HG03159 (cell line): ENCODE measurements at regions not wholly inside any gene's neighbourhood (a gene's known extent, or its start where the extent isn't known, plus 50 kb on each side); places are given as distances from the start of the nearest gene placed in this dataset.
"Not testable (repeated sequence)": the region's sequence is repeated elsewhere in the genome, so short reads cannot be mapped to it uniquely, and the experiment has no call there.

Experiments used
- ATAC-seq: cut with Tn5 transposase; IDR thresholded peaks from one replicate; pipeline ENCODE4 v1.9.1; 2021; ENCODE audit warnings: mild to moderate bottlenecking, moderate library complexity; ENCODE audit not compliant: unreplicated experiment

GRCh38 chr2:13770279-13770678 is 862.2 kb upstream of the LRATD1 start:
- no peak for ATAC-seq

DNA sequence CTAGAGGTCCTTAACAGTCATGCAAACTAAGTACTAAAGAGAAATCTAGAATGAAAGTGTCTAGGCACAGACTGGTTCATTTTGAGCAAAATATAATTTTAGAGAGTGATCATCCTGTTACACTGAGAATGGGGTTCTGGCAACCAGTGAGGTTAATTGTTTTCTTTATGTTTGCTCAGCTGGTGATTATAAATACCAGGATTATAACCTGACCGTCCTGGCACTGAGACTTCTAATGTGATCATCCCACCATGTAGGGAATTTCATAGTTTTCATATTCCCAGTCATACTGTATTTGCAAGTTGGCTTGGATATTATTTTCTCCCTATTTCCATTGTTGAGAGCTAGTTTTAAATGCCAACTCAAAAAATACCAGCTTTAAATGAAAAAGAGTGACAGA is 852.5 kb upstream of the LRATD1 start:
- no peak for ATAC-seq

DNA sequence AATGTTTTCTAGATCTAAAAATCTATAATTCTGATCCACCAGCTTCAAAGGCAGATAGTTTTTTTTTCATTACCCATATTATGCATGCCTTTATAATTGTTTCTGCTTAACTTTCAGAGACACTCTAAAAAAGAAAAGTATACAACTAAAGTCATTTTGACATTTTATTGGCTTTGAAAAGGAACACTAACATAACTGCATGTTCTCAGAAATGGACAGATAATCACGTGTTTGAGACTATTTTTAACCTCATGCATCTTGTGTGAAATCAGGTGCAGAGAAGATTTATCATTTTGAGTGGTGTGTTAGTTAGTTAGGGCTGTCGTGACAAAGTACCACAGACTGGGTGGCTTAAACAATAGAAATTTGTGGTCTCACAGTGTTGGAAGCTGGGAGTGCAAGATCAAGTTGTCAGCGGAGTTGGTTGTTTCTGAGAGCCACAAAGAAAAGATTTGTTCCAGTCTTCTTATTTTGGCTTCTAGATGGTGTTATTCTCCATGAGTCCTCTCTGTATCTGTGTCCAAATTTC is 841.4 kb upstream of the LRATD1 start:
- no peak for ATAC-seq

DNA sequence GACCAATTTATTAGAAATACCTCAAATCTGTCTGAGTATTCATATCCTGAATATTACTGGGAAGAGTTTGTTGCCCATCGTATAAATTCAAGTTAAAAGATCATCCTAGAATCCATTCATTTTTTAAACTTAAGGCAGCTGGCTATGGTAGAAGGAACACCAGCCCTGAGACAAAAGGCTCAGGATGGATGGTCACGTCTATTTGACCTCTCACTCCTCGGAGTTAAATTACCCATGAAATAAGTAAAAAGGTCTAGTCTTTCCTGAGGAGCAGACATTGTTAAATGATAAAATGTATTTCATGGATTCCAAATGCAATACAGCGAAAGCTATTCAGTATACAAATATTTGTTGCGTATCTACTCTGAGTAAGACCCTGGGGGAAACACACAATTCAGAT is 826.0 kb upstream of the LRATD1 start:
- no peak for ATAC-seq

DNA sequence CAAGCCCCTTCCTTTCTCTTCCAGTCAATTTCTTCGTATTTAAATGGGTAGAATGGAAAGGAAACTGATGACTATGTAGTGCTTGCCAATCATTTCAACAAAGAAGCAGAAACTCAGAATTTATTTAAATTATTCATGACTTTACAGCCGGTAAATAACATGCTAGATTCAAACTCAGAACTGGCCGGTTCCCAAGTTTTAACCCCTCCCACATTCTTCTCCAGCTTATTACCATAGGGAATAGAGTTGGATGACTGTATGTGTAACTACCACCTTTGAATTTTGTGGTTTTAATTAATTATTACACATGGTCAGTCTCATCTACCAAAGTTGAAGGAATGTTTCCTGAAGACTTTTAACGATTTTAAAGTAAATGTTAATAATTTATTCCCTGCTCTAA is 819.3 kb upstream of the LRATD1 start:
- no peak for ATAC-seq

DNA sequence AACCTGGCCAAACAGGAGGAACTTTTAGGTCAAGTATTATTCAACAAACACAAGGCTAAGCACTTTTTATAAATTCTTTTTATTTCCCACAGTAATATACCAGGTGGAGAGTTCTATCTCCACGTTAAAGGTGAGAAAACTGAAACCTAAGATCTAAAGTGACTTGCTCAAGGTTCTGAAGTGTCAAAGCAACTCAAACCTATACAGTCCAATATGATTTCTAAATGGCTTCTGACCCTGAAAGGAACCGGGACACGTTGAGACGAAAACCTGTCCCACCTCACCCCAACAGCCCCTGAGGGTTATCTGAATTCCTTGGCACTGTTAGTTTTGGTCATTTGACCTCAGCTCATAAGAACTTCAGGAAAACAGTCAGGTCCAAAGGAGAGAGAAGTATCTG is 814.5 kb upstream of the LRATD1 start:
- ATAC-seq: no peak

- ATAC-seq: no peak
Observed at GRCh38 chr2:13819896-13820295, 812.6 kb upstream of the LRATD1 start.

DNA sequence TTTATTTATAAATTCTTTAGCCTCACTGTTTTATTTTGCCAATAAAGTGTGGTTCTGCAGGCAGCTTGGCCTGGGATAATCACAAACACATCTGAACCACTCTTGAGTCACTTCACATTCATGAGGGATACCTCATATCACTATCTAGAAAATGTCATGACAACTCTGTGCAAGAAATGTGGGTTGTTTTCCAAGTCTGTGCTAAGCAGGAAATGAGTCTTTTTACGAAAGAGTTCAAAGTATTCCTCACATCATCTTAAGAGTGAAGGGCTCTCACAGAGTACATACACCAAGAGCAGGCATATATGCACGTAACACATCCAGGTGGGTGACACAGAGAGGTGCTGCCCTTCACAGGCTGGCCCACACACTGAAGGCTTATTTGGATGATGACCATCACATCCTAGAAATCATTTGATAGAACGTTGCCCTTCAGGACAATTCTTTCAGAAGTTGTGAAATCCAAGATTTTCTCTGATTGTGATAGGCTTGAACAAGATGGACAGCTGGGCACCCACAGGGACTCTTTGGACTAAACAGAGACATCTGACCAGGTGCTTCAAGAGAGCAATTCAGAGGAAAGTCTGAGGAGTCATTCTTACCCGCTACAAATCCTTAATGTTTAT is 811.1 kb upstream of the LRATD1 start:
- ATAC-seq: no peak

GRCh38 chr2:13822365-13822764 is 810.2 kb upstream of the LRATD1 start:
- ATAC-seq: no peak

GRCh38 chr2:13826314-13826853 is 806.1 kb upstream of the LRATD1 start:
- no peak for ATAC-seq

GRCh38 chr2:13858626-13859025 is 773.9 kb upstream of the LRATD1 start:
- ATAC-seq: no peak

DNA sequence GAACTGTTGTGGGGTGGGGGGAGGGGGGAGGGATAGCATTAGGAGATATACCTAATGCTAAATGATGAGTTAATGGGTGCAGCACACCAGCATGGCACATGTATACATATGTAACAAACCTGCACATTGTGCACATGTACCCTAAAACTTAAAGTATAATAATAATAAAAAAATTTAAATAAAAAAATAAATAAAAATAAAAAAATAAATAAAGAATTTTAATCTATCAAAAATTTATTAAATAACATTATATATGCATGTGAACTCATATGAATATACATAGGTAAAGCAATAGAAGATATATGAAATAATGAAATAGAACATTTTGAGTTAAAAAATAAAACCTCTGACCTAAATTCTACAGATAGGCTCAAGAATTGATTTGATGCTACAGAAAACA is 764.2 kb upstream of the LRATD1 start:
- not testable (repeated sequence) for ATAC-seq

DNA sequence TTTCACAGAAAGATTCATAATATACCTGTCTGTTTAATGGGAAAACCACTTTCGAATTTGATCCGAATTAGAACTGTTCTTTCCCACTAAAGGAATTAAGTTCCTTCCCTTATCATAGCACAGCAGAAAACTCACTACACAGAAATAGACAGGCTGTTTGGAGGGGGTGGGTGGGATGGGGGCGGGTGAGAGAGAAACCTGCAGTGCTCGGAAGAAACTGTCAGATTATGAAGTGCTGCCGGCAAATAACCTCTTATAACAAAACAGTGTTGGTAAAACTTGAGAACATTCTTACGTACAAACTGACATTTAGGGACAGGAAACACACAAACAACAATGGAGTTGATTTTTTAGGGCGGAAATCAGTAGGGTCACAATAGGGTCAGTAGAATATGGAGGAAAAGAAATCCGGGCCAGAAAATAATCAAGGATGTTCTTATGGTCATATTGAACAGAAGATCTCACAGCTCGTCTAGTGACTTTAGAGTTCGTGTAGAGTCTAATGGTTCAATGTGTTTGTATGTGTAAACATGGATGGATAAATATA is 756.0 kb upstream of the LRATD1 start:
- no peak for ATAC-seq

- ATAC-seq: no peak
Observed at GRCh38 chr2:13877571-13877970, 754.9 kb upstream of the LRATD1 start.

DNA sequence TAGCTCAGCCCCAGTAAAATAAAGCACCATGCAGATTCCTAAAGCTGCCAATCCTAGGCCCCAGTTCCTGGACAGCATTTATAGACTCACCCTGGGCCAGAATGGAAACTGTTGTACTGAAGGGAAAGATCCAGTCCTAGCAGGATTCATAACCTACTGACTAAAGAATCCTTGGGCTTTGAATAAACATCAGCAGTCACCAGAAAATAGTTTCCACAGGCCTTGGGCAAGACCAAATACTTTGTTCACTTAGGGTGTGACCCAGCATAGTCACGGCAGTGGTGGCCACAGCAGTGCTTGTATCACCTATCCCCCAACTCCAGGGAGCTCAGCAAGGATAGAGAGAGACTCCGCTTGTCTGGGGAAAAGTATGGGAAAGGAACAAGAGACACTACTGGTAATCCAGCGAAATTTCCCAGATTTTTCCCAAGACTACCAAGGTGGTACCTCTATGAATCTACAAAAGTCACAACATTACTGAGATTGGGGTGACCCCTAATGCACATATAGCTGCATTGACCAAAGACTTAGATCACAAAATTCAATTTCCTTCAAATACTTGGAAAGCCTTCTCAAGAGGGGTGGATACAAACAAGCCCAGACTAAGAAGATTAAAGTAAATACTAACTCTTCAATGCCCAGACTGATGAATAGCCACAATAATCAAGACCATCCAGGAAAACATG is 748.1 kb upstream of the LRATD1 start:
- ATAC-seq: no peak

DNA sequence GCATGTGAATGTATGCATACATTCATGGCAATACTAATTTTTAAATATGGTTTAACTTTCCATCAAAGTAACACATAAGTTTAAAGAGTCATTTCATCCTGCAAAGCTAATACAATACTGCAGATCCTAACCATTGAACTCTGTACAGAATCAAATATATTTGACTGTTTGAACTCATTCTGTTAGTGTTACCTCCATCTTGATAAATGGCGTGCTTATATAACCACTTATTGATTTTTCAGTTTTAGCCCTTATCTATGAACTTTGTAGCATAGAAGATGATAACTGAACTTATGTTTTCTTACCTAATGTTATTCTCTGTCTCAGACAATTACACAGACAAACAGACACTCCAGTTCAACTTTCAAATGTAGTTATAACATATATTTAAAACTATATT is 731.0 kb upstream of the LRATD1 start:
- ATAC-seq: no peak

- no peak for ATAC-seq
Observed at GRCh38 chr2:13905831-13906230, 726.7 kb upstream of the LRATD1 start.

DNA sequence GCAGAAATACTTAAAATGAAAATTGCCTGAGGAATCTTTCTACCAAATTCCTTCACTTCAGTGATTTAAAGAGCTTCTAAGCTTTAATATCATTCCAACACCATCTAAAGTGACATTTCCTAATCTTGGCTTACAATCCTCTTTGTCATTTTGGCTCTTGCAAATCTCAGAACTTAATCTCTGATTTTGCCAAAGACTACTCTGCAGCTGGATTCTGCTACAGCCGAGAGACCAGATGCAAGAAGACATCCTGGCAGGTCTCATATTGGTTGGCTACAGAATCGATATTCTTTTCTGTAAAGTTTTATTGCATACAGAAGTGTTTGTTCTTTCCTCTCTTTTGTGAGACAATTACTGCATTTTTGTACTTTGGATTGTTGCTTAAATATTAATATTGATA is 716.5 kb upstream of the LRATD1 start:
- no peak for ATAC-seq

GRCh38 chr2:13917958-13918357 is 714.6 kb upstream of the LRATD1 start:
- no peak for ATAC-seq

GRCh38 chr2:13919981-13920382 is 712.5 kb upstream of the LRATD1 start:
- ATAC-seq: no peak

- no peak for ATAC-seq
Observed at GRCh38 chr2:13921245-13921644, 711.3 kb upstream of the LRATD1 start.

DNA sequence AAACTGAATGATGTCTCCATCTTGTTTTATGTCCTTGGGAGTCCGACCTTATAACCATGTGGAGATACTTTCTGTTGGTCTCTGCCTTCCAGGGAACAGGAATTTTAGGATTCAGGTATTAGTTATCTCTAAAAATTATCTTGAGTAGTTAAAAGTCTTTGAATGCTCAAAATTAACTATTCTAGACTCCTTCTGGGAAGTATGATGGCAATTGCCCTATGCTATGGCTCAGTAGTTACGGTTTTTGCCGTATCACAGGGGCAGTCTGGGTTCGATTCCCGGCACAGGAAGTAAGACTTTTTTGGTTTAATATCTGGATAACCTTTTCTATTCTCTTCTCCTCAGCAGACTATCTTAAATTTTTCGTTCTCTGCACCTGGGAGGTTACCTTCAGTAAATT is 708.7 kb upstream of the LRATD1 start:
- no peak for ATAC-seq
